NCI-H2171 treated with DMSO at 0.1 percent for 48 hours (cell line): ENCODE measurements at regions not wholly inside any gene's neighbourhood (a gene's known extent, or its start where the extent isn't known, plus 50 kb on each side); places are given as distances from the start of the nearest gene placed in this dataset.

Experiments
- DNase-seq: peaks from one replicate; lab custom pipeline; 2025; lab: John Stamatoyannopoulos, UW

DNA sequence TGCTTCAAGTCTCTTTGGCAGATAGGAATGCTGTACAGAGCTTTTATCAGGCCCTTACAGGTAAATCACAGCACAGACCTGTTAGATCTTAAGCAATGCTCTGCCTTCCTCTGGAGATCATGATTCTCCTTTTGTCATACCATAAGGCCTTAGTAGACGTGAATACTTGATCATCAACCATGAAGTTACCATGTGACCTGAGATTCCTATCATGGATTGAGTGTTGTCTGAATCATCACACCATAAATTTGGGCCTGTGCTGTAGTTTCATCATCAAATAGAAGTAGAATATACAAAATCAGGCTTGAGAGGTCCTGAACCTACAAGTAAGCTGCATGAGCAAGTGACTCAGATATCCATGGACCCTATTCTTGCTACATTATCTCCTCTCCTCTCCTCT lies 466.8 kb upstream of the INTU start:
- DNase-seq, result no peak

- no peak for DNase-seq
Observed at GRCh38 chr4:127174201-127174600, 458.6 kb upstream of the INTU start.

GRCh38 chr4:127174616-127175015 lies 458.1 kb upstream of the INTU start:
- DNase-seq, result no peak

GRCh38 chr4:127179256-127180087 lies 453.3 kb upstream of the INTU start:
- DNase-seq, result no peak

DNA sequence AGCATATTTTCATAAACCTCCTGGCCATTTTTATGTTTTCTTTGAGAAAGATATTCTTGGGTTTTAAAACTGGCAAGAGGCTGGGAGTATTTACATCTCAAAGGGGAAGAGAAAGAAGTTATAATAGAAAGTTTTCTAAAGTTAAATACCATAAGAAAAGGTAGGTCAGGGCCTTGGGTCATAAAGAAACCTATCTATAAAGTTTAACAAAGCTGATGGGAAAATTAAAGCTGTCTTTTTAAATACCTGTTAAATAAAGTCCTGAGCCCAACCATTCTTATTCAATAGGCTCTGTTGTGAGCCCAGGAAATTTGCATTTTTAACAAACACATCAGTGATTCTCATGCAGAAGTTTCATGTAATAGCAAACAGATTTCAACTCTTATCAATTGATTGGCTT lies 451.8 kb upstream of the INTU start:
- DNase-seq, result no peak

DNA sequence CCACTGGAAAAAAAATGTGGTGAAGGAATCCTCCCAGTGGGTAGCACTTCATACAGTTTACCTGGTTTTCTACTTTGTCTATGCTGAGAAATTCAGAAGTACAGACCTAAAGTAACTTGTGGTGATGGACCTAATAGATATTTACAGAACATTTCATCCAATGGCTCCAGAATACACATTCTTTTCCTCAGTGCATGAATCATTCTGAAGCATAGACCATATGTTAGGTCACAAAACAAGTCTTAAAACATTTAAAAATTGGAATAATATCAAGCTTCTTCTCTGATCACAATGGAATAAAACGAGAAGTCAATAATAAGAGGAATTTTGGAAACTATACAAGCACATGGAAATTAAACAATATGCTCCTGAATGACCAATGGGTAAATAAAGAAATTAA lies 450.1 kb upstream of the INTU start:
- DNase-seq, result no peak

GRCh38 chr4:127188847-127189246 lies 443.9 kb upstream of the INTU start:
- DNase-seq, result no peak

DNA sequence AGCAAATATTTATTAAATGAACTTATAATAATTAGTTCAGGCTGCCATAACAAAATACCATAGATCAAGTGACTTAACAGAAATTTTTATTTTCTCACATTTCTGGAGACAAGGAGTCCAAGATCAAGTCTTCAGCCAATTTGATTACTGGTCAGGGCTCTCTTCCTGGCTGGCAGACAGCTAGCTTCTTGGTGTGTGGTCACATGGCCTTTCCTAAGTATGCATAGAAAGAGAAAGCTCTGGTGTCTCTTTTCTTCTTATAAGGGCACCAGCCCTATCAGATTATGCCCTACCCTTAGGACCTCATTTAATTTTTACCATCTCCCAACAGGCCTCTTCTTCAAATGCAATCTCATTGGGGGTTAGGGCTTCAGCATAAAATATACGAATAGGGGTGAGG lies 438.5 kb upstream of the INTU start:
- no peak for DNase-seq

- DNase-seq, result no peak
Observed at GRCh38 chr4:127196655-127197352, 436.0 kb upstream of the INTU start.

GRCh38 chr4:127203562-127204200 lies 429.1 kb upstream of the INTU start:
- no peak for DNase-seq

DNA sequence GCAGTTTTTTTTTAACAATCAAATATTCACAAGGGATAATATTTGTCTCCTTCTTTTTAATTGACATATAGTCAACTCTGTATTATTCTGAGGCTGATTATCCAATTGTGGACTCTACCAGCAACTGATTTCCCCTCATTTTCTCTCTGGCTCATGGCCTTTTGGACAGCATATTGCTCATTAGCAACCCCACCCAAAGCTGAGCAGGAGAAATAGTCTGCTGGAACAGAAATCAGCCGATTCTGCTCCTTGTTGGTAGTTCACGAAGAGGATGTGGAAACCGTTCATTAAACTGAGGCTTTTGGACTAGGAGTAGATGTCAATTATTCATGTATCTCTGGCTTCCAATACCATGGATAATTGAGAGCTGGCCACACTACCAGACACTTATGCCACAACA lies 428.4 kb upstream of the INTU start:
- no peak for DNase-seq

- no peak for DNase-seq
Observed at GRCh38 chr4:127209580-127210095, 423.1 kb upstream of the INTU start.

DNA sequence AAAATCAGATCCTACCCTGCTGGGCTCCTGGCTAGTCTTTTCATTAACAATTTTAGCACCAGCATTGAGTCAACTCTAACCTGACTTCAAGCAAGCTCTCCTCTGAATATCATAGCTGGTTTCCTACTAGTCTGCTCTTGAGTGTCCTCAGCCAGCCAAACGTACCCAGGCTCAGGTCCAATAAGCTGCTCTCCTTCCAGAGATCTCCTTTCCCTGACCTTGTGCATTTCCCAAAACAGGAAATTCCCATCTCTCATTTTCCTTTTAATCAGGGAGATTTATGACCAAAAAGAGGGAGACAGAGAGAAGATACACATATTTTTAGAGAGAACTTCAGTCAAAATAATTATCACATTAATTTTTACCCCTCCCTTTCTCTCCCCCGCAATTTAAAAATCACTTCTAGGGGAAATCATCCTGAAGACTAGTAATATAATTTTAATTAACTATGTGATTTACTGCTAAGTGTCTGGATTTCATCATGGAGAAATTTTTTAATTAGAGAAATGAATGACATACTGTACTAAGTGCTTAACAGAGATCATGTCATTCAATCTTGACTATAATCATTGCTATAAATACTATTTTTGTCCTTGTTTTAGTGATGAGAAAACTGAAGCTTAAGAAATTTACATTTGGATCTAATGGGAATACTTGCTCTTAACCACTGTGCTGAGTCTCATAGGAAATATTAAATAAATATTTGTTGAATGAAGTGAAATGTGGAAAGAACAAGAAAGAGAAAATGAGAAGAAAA lies 421.7 kb upstream of the INTU start:
- no peak for DNase-seq

DNA sequence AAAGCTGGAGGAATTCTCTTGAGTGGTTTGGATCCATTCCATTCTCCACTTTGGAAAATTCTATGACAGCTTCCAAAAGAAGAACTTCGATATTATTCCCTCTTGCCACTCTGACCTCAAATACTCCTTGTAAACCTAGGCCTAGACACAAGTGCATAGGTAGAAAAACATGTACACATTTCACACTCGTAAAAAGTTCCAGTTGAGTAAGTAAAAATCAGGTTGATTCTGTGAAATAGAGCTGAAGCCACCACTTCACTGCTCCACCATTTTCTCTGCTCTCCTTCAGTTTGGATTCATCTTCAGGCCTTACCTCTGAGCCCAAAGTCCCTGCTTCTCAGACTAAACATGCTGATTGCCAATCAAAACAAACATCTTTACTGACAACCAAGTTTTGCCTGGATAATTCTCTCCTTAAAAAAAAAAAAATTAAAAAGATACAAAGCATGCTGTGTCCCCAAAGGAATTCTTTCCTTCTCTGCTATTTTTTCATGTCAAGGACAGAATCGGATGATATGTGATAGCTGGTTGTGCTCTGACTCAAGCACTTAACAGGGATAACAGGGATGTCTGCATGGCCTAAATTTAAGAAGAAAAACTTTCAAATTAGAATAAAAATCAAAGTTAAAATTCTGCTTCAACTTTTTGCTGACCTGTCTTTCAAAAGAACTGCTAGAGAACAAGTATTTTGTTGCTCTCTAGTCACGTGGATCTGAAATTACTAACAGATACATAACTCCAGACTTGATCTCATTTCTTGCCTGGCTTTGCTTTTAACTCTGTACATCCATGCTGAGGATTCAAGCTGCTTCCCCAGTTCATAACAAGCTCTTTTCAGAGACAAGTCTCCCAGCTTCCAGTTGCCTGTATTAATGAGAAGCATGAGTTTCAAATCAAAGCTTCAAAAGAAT lies 420.9 kb upstream of the INTU start:
- no peak for DNase-seq

- no peak for DNase-seq
Observed at GRCh38 chr4:127212701-127213100, 420.1 kb upstream of the INTU start.

GRCh38 chr4:127214016-127214415 lies 418.7 kb upstream of the INTU start:
- DNase-seq, result no peak

- no peak for DNase-seq
Observed at GRCh38 chr4:127214931-127215330, 417.8 kb upstream of the INTU start.

DNA sequence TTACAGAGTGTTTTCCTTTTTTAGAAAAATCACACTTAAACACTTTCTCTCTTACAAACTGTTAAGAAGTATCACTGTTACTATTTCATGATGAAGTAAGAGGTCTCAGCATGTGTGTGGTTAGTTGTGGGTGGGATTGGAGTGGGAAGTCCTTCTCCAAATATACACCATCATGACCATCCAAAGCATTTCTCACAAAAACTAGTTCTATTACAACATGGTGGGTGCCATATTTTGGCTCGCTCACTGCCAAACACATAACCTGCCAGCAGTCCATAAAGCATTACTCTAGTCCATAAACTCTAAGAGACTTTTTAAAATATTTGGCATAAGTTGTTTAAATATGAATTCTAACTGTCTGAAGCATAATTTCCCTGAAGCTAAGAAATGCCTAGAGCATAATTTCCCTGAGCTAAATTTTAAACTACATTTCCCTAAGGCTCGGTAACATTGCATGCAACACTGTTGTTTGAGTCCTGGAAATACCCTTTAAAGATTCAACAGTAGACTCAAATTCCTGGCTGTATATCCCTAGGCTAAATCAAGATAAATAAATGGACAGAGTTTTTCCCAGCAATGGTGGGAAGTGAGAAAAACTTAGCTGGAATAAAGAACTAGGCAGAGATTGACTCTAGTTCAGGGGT lies 415.0 kb upstream of the INTU start:
- DNase-seq, result no peak

DNA sequence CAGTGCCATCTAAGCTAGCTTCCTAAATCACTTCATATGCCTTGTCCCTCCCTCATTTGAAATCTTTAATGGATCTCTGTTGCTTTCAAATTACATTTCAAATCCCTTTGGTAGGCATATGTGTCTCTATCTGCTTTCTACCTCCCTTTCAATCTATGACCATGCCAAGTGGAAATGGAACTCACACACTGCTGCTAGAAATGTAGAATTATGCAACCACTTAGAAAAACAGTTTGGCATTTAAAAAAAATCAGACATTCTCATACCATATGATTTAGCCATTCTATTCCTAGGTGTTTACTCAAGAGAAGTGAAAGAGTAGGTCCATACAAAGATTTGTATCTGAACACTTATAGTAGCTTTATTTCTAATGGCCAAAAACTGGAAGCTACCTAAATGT lies 413.5 kb upstream of the INTU start:
- no peak for DNase-seq

DNA sequence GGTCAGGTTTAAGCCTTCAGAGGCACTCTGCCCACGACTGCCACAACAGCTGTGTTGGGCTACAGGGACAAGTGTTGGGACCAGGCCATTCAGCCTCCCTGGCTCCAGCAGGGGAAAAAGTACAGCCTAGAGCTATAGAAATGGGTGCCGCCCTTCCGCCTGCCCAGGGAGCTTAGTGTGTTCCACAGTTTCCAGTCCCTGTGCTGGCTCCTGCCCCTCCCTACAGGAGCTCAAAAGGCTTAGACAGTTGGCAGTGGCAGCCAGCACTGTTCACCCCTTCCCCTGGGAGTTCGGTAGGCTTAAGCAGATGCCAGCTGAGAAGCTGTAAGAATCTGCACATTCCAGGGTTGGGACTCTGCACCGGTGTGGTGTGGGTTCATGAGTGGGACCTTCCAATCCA lies 408.2 kb upstream of the INTU start:
- peak; percentile 39 for DNase-seq
